Transverse colon (tissue), 4 donors: ENCODE measurements at regions not wholly inside any gene's neighbourhood (a gene's known extent, or its start where the extent isn't known, plus 50 kb on each side); places are given as distances from the start of the nearest gene placed in this dataset.

Source experiments
- DNase-seq: peaks from one replicate; pipeline ENCODE4 v3.0.0-alpha.2; 2019
- H3K27ac ChIP-seq, 4 donors: fragments of 200-600 bp; sonication (generic); 2 replicates each; pipeline ENCODE4 v1.5.1; 2016 to 2018; ENCODE audit warnings: inconsistent platforms in 4 of 4
- H3K27me3 ChIP-seq: fragments of 200-600 bp; sonication (generic); 2 replicates; pipeline ENCODE4 v1.5.1; 2017; ENCODE audit warnings: inconsistent platforms
- H3K36me3 ChIP-seq, 4 donors: fragments of 200-600 bp; sonication (generic); 2 replicates each; pipeline ENCODE4 v1.5.1; 2017 to 2019; ENCODE audit warnings: inconsistent platforms in 4 of 4
- H3K4me1 ChIP-seq, 4 donors: fragments of 200-600 bp; sonication (generic); 2 replicates each; pipeline ENCODE4 v1.5.1; 2017 to 2020; ENCODE audit warnings: inconsistent platforms in 4 of 4
- H3K4me3 ChIP-seq, 4 donors: fragments of 200-600 bp; sonication (generic); 1 replicate in 1 of 4; 2 replicates in 3 of 4; pipeline versions ENCODE4 v1.5.1 to v1.6.1; 2017 to 2019; ENCODE audit warnings: inconsistent platforms in 4 of 4
- H3K9me3 ChIP-seq, 2 donors: fragments of 200-600 bp; sonication (generic); 2 replicates each; pipeline ENCODE4 v1.5.1; 2017 to 2019; ENCODE audit warnings: inconsistent platforms in 2 of 2
- CTCF ChIP-seq, 5 experiments: fragments of 200-600 bp in 3 of 5; fragments of 450-650 bp in 2 of 5; sonication (generic) in 3 of 5; IDR thresholded peaks; 1 replicate in 2 of 5; 2 replicates in 3 of 5; pipeline ENCODE4 v1.5.1; 2016 to 2017; ENCODE audit warnings: antibody characterized with exemption in 5 of 5, inconsistent platforms in 3 of 5, mild to moderate bottlenecking in 2 of 5, moderate library complexity in 1 of 5
- EP300 ChIP-seq: sonication (generic); formaldehyde crosslinking; IDR thresholded peaks from one replicate; pipeline ENCODE4 v1.6.1; 2017; ENCODE audit warnings: antibody characterized with exemption, low read depth
- POLR2A ChIP-seq: fragments of 450-650 bp; IDR thresholded peaks from one replicate; pipeline ENCODE4 v1.6.1; 2016; ENCODE audit warnings: antibody characterized with exemption, mild to moderate bottlenecking, moderate library complexity
- POLR2AphosphoS5 ChIP-seq, 3 donors: sonication (generic); formaldehyde crosslinking; IDR thresholded peaks; one replicate each; pipeline ENCODE4 v1.6.1; 2016; ENCODE audit warnings: antibody characterized with exemption in 3 of 3
- WGBS, 2 donors: methylation state at CpG; one replicate each; pipeline ENCODE4 v1.1.5; 2018; ENCODE audit warnings: low coverage in 1 of 2; 5-methylcytosine and 5-hydroxymethylcytosine counted together
- in situ Hi-C, 4 donors: fragments of 200-750 bp; cut with MboI; loops; one replicate each; pipeline versions ENCODE4 v1.15.0 to v1.15.1; 2017; ENCODE audit warnings: low sequenced_read_pairs in 3 of 4, low pct_ligation_motif_present in 1 of 4, low pct_unique_long_range_greater_than_20kb in 1 of 4
- intact Hi-C: fragments of 100-400 bp; cut with DNase I; formaldehyde crosslinking; loops from one replicate; pipeline ENCODE4 v1.15.1; 2023; ENCODE audit warnings: low total_unique reads

GRCh38 chr10:63066606-63067005, 66.5 kb upstream of the NRBF2 start:
- in situ Hi-C loops, result no loop called here
- 78 to 92% methylated on average over 2 to 5 of the region's 5 CpGs for WGBS, 2 donors
- no peaks in the 10 kb centered on the region for H3K4me1 ChIP-seq
- H3K36me3 ChIP-seq, result no peaks in the 10 kb centered on the region
- H3K9me3 ChIP-seq, result no peaks in the 10 kb centered on the region
- no peak for DNase-seq
- peaks cover 6% of the 10 kb centered on the region for H3K27me3 ChIP-seq
- TF ChIP-seq POLR2AphosphoS5 (IDR thresholded peaks at IDR 0.05) (no peak), CTCF (IDR thresholded peaks at IDR 0.05) (no peak), POLR2A (no peak), EP300 (no peak)
- H3K4me3 ChIP-seq, result no peak overlapping the region
- intact Hi-C loops, result no loop called here
- H3K27ac ChIP-seq, result no peak overlapping the region

- Histone ChIP-seq H3K36me3 (no peaks in the 10 kb centered on the region), H3K27me3 (no peaks in the 10 kb centered on the region), H3K4me1 (no peaks in the 10 kb centered on the region), H3K27ac (no peak overlapping the region), H3K4me3 (no peak overlapping the region), H3K9me3 (no peaks in the 10 kb centered on the region)
- no peak for TF ChIP-seq POLR2AphosphoS5 (IDR thresholded peaks at IDR 0.05)
- no peak for TF ChIP-seq CTCF (IDR thresholded peaks at IDR 0.05)
- no peak for TF ChIP-seq EP300
- no peak for TF ChIP-seq POLR2A
- intact Hi-C loops, result no loop called here
- in situ Hi-C loops, result no loop called here
- DNase-seq, result no peak
- WGBS, 2 donors, result 40 to 51% methylated on average over 4 of the region's 4 CpGs
Measured at GRCh38 chr10:63064706-63065105, 68.4 kb upstream of the NRBF2 start.

GRCh38 chr10:63058236-63058635, 74.9 kb upstream of the NRBF2 start:
- Histone ChIP-seq H3K27me3 (no peaks in the 10 kb centered on the region), H3K4me3 (no peak overlapping the region), H3K27ac (no peak overlapping the region), H3K9me3 (no peaks in the 10 kb centered on the region), H3K36me3 (no peaks in the 10 kb centered on the region), H3K4me1 (no peaks in the 10 kb centered on the region)
- in situ Hi-C loops (no loop called here), intact Hi-C loops (no loop called here)
- no peak for DNase-seq
- TF ChIP-seq POLR2A, result no peak
- no peak for TF ChIP-seq POLR2AphosphoS5 (IDR thresholded peaks at IDR 0.05)

GRCh38 chr10:63057509-63057908, 75.6 kb upstream of the NRBF2 start:
- no peaks in the 10 kb centered on the region for H3K27me3 ChIP-seq
- intact Hi-C loops, result no loop called here
- no peak for DNase-seq
- in situ Hi-C loops, result no loop called here
- no peak overlapping the region for H3K27ac ChIP-seq
- no peaks in the 10 kb centered on the region for H3K9me3 ChIP-seq
- no peaks in the 10 kb centered on the region for H3K36me3 ChIP-seq
- TF ChIP-seq EP300, result no peak
- TF ChIP-seq POLR2A, result no peak
- no peak for TF ChIP-seq CTCF (IDR thresholded peaks at IDR 0.05)
- no peak for TF ChIP-seq POLR2AphosphoS5 (IDR thresholded peaks at IDR 0.05)
- WGBS, 2 donors, result 89% methylated on average over 10 of the region's 10 CpGs; no CpG with 5 or more reads in 1 of the 2 donors
- H3K4me3 ChIP-seq, result no peak overlapping the region
- no peaks in the 10 kb centered on the region for H3K4me1 ChIP-seq

- intact Hi-C loops (no loop called here), in situ Hi-C loops (no loop called here)
- H3K9me3 ChIP-seq, result no peaks in the 10 kb centered on the region
- 69 to 78% methylated on average over 3 of the region's 3 CpGs for WGBS, 2 donors
- H3K4me1 ChIP-seq, result no peaks in the 10 kb centered on the region
- TF ChIP-seq POLR2A (no peak), POLR2AphosphoS5 (IDR thresholded peaks at IDR 0.05) (no peak), CTCF (IDR thresholded peaks at IDR 0.05) (no peak)
- no peaks in the 10 kb centered on the region for H3K27me3 ChIP-seq
- H3K4me3 ChIP-seq, result no peak overlapping the region
- no peak overlapping the region for H3K27ac ChIP-seq
- H3K36me3 ChIP-seq, result no peaks in the 10 kb centered on the region
- no peak for DNase-seq
Measured at GRCh38 chr10:63055705-63056104, 77.4 kb upstream of the NRBF2 start.
